H1 (cell line): ENCODE measurements at regions not wholly inside any gene's neighbourhood (a gene's known extent, or its start where the extent isn't known, plus 50 kb on each side); places are given as distances from the start of the nearest gene placed in this dataset.
"Not testable (repeated sequence)": the region's sequence is repeated elsewhere in the genome, so short reads cannot be mapped to it uniquely, and the experiment has no call there.

Experiments
- CTCF ChIA-PET: fragments of 300-600 bp; sonication (Branson Sonifier 250); formaldehyde crosslinking; loops from one replicate; lab custom pipeline; 2021; ENCODE audit not compliant: partially characterized antibody; lab: Charles Lee
- POLR2A ChIA-PET: fragments of 300-600 bp; sonication (Branson Sonifier 250); formaldehyde crosslinking; loops from one replicate; lab custom pipeline; 2021; ENCODE audit warnings: inconsistent platforms; ENCODE audit not compliant: partially characterized antibody; lab: Charles Lee
- DNase-seq, 2 experiments: peaks; one replicate each; pipeline versions ENCODE4 v3.0.0 to v3.0.0-alpha.2; 2010 to 2022; ENCODE audit warnings: low spot score in 2 of 2, low read depth in 1 of 2, mixed read lengths in 1 of 2
- FAIRE-seq: peaks from 2 replicates; lab custom pipeline; 2011; peaks lifted over from hg19 to GRCh38; lab: Jason Lieb, UNC
- H2AFZ ChIP-seq: 2 replicates; pipeline ENCODE4 v1.8.1; 2012; ENCODE audit warnings: low read length, inconsistent platforms
- H2AK5ac ChIP-seq: 2 replicates; pipeline ENCODE4 v1.6.1; 2013; ENCODE audit warnings: low read depth, low read length
- H2BK120ac ChIP-seq: replicated peaks from 2 replicates; pipeline ENCODE3; 2013; ENCODE audit warnings: low read depth, low read length, inconsistent platforms
- H2BK12ac ChIP-seq: 2 replicates; pipeline ENCODE4 v1.6.1; 2013; ENCODE audit warnings: low read depth, low read length
- H2BK15ac ChIP-seq: 2 replicates; pipeline ENCODE4 v1.6.1; 2013; ENCODE audit warnings: low read length
- H2BK20ac ChIP-seq: 2 replicates; pipeline ENCODE4 v1.6.1; 2013; ENCODE audit warnings: low read length
- H2BK5ac ChIP-seq: 2 replicates; pipeline ENCODE4 v1.6.1; 2013; ENCODE audit warnings: low read depth, low read length
- H3K14ac ChIP-seq: 2 replicates; pipeline ENCODE4 v1.6.1; 2013; ENCODE audit warnings: inconsistent platforms; ENCODE audit not compliant: insufficient read length
- H3K18ac ChIP-seq: 2 replicates; pipeline ENCODE4 v1.6.1; 2013; ENCODE audit warnings: low read length; ENCODE audit errors: extremely low read depth
- H3K23ac ChIP-seq: 2 replicates; pipeline ENCODE4 v1.6.1; 2013; ENCODE audit warnings: inconsistent platforms; ENCODE audit not compliant: insufficient read length
- H3K23me2 ChIP-seq: 2 replicates; pipeline ENCODE4 v1.6.1; 2013; ENCODE audit warnings: low read depth, low read length
- H3K27ac ChIP-seq: 2 replicates; pipeline ENCODE4 v1.6.1; 2011; ENCODE audit warnings: low read depth, low read length, inconsistent platforms
- H3K27me3 ChIP-seq, 4 experiments: replicated peaks in 1 of 4; 1 replicate in 1 of 4; 2 replicates in 3 of 4; pipeline versions ENCODE4 v1.6.1 to v1.8.1; 2011 to 2013; ENCODE audit warnings: low read length in 3 of 4, mild to moderate bottlenecking in 3 of 4, inconsistent platforms in 2 of 4, mixed read lengths in 2 of 4, moderate library complexity in 1 of 4; ENCODE audit not compliant: control insufficient read depth in 3 of 4, insufficient read depth in 3 of 4; ENCODE audit errors: extremely low read depth in 1 of 4
- H3K36me3 ChIP-seq, 4 experiments: 2 replicates each; pipeline versions ENCODE4 v1.6.1 to v1.8.1; 2011 to 2013; ENCODE audit warnings: mild to moderate bottlenecking in 4 of 4, low read length in 3 of 4, moderate library complexity in 2 of 4, control low read depth in 1 of 4, inconsistent platforms in 1 of 4; ENCODE audit not compliant: insufficient read depth in 4 of 4, control insufficient read depth in 2 of 4
- H3K4ac ChIP-seq: replicated peaks from 2 replicates; pipeline ENCODE3; 2013; ENCODE audit warnings: low read length, low read depth, mixed read lengths, inconsistent platforms; ENCODE audit not compliant: insufficient read length
- H3K4me1 ChIP-seq, 4 experiments: replicated peaks in 1 of 4; 1 replicate in 1 of 4; 2 replicates in 3 of 4; pipeline versions ENCODE4 v1.6.1 to v1.8.1; 2011 to 2013; ENCODE audit warnings: low read length in 3 of 4, inconsistent platforms in 2 of 4, mixed read lengths in 1 of 4; ENCODE audit not compliant: insufficient read depth in 4 of 4, control insufficient read depth in 3 of 4
- H3K4me2 ChIP-seq, 2 experiments: 2 replicates each; pipeline versions ENCODE4 v1.6.1 to v1.8.1; 2011 to 2013; ENCODE audit warnings: low read depth in 2 of 2, low read length in 2 of 2, control low read depth in 1 of 2, inconsistent platforms in 1 of 2, mild to moderate bottlenecking in 1 of 2; ENCODE audit not compliant: insufficient read depth in 1 of 2
- H3K4me3 ChIP-seq, 4 experiments: fragments of 200-600, 300-600 bp in 1 of 4; sonication (generic), shearing (Covaris generic), sonication (Bioruptor Twin) in 1 of 4; 2 replicates each; pipeline versions ENCODE4 v1.5.1 to v1.8.1; 2011 to 2016; ENCODE audit warnings: low read length in 4 of 4, low read depth in 3 of 4, control low read depth in 2 of 4, inconsistent platforms in 2 of 4, mild to moderate bottlenecking in 2 of 4, mixed read lengths in 1 of 4, moderate library complexity in 1 of 4; ENCODE audit not compliant: insufficient read depth in 2 of 4; ENCODE audit errors: extremely low read depth in 1 of 4
- H3K56ac ChIP-seq: replicated peaks from 2 replicates; pipeline ENCODE3; 2013; ENCODE audit warnings: low read depth, mild to moderate bottlenecking, mixed read lengths, low read length, inconsistent platforms; ENCODE audit not compliant: insufficient read length
- H3K79me1 ChIP-seq: 2 replicates; pipeline ENCODE4 v1.6.1; 2013; ENCODE audit warnings: low read depth, low read length, control low read depth
- H3K79me2 ChIP-seq, 2 experiments: 2 replicates each; pipeline versions ENCODE4 v1.6.1 to v1.8.1; 2012 to 2013; ENCODE audit warnings: low read length in 2 of 2, mild to moderate bottlenecking in 2 of 2, inconsistent platforms in 1 of 2; ENCODE audit not compliant: insufficient read depth in 2 of 2, control insufficient read depth in 1 of 2
- H3K9ac ChIP-seq, 4 experiments: replicated peaks in 1 of 4; 1 replicate in 1 of 4; 2 replicates in 3 of 4; pipeline versions ENCODE4 v1.6.1 to v1.8.1; 2011 to 2013; ENCODE audit warnings: low read depth in 3 of 4, low read length in 3 of 4, control low read depth in 2 of 4, mild to moderate bottlenecking in 2 of 4, moderate library complexity in 2 of 4, inconsistent platforms in 1 of 4; ENCODE audit errors: extremely low read depth in 1 of 4
- H3K9me3 ChIP-seq, 2 experiments: 2 replicates each; pipeline versions ENCODE4 v1.6.1 to v1.8.1; 2012 to 2013; ENCODE audit warnings: mild to moderate bottlenecking in 2 of 2, moderate library complexity in 2 of 2, control low read depth in 1 of 2, inconsistent platforms in 1 of 2, low read depth in 1 of 2, low read length in 1 of 2, mixed read lengths in 1 of 2; ENCODE audit not compliant: insufficient read depth in 2 of 2
- H4K20me1 ChIP-seq, 2 experiments: replicated peaks in 1 of 2; 2 replicates each; pipeline versions ENCODE3 to v1.8.1; 2011 to 2013; ENCODE audit warnings: inconsistent platforms in 2 of 2, low read length in 2 of 2, mild to moderate bottlenecking in 1 of 2; ENCODE audit not compliant: insufficient read depth in 2 of 2, control insufficient read depth in 1 of 2
- H4K5ac ChIP-seq: 2 replicates; pipeline ENCODE4 v1.6.1; 2013; ENCODE audit warnings: low read length, low read depth, mixed read lengths, inconsistent platforms; ENCODE audit not compliant: insufficient read length
- H4K8ac ChIP-seq: 2 replicates; pipeline ENCODE4 v1.8.0; 2013; ENCODE audit warnings: mild to moderate bottlenecking, moderate library complexity, low read length, inconsistent platforms; ENCODE audit not compliant: insufficient read depth; ENCODE audit errors: extremely low read depth
- H4K91ac ChIP-seq: replicated peaks from 2 replicates; pipeline ENCODE3; 2013; ENCODE audit warnings: low read length, mixed read lengths, inconsistent platforms; ENCODE audit not compliant: insufficient read length
- WGBS, 2 experiments: shearing (Covaris generic) in 1 of 2; methylation state at CpG; one replicate each; pipeline versions ENCODE4 v1.1.6 to v1.1.7; 2013 to 2015; ENCODE audit warnings: low lambda C conversion rate in 2 of 2, mixed read lengths in 2 of 2, inconsistent platforms in 1 of 2, low coverage in 1 of 2, missing lambda C conversion rate in 1 of 2; ENCODE audit not compliant: insufficient replicate concordance in 2 of 2, insufficient coverage in 1 of 2, insufficient read length in 1 of 2; ENCODE audit errors: extremely low coverage in 1 of 2, missing lambda C conversion rate in 1 of 2; 5-methylcytosine and 5-hydroxymethylcytosine counted together

DNA sequence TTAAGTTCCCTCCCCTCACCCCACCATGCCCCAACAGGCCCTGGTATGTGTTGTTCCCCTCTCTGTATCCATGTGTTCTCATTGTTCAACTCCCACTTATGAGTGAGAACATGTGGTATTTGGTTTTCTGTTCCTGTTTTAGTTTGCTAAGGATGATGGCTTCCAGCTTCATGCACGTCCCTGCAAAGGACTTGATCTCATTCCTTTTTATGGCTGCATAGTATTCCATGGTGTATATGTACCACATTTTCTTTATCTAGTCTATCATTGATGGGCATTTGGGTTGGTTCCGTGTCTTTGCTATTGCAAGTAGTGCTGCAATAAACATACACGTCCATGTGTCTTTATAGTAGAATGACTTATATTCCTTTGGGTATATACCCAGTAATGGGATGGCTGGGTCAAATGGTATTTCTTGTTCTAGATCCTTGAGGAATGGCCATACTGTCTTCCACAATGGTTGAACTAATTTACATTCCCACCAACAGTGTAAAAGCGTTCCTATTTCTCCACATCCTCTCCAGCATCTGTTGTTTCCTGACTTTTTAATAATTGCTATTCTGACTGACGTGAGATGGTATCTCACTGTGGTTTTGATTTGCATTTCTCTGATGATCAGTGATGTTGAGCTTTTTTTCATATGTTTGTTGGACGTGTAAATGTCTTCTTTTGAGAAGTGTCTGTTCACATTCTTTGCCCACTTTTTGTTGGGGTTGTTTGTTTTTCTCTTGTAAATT, 93.8 kb upstream of the TMEM17 start:
- H3K23me2 ChIP-seq, H2BK120ac ChIP-seq, H2AK5ac ChIP-seq, H3K23ac ChIP-seq, H2BK20ac ChIP-seq, H2BK5ac ChIP-seq, H3K4me2 ChIP-seq, CTCF ChIA-PET, H4K5ac ChIP-seq, H2BK15ac ChIP-seq, H3K79me1 ChIP-seq, H4K8ac ChIP-seq, H3K56ac ChIP-seq, DNase-seq, H3K4ac ChIP-seq, H3K36me3 ChIP-seq, H3K9ac ChIP-seq, H2AFZ ChIP-seq, H3K4me3 ChIP-seq, H3K79me2 ChIP-seq, H3K14ac ChIP-seq, H3K18ac ChIP-seq, POLR2A ChIA-PET, H4K20me1 ChIP-seq, H2BK12ac ChIP-seq, H4K91ac ChIP-seq, H3K27me3 ChIP-seq, FAIRE-seq, H3K27ac ChIP-seq, H3K4me1 ChIP-seq: not testable (repeated sequence)
- peaks cover 6 to 10% of the 10 kb centered on the region in 2 experiments for H3K9me3 ChIP-seq
- WGBS, 2 experiments: 90% methylated on average over 6 of the region's 6 CpGs; no CpG with 5 or more reads in 1 of the 2 experiments
